ENCODE measurements at regions not wholly inside any gene's neighbourhood (a gene's known extent, or its start where the extent isn't known, plus 50 kb on each side); places are given as distances from the start of the nearest gene placed in this dataset.

DNA sequence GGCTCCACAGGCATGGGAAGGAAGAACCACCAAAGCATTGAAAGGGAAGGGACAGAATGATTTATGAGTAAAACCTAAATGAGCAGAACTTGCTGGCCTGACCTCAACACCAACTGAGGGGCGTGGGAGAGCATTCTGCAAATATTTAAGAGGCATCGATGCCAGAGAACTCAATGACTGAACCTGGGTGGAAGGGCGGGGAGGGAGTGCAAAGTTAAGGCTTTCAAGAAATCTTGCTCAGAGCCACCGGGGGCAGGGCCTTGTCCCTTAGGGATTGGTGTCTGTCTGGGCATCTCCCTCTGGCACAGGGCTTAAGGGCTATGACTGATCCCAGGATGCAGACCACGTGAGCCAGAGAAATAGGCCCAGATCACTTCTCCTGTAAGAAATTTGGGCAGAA lies 137.1 kb downstream of the ADAMTS15 start:
- DNase-seq (ENCODE audit: low spot score) = no peak

DNA sequence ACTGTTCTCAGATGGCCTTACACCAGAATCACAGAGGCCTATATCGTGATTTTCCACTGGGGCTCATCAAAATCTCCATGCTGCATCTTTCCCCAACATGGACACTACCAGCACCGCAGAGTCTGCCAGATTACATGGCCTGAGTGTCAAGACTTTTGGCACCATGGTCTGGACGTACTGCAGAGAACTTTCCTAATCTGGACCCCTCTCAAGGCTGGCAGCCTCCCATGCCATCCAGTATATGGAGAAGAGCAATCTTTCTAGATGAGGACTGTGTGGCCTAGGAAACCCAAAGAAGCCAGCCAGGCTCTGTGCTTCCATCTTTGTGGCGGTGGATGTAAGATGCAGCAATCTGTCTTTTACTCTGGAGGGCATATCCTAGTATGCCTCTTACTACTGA lies 139.2 kb downstream of the ADAMTS15 start:
- no peak for DNase-seq (ENCODE audit: low spot score)

GRCh38 chr11:130588471-130588870 lies 140.0 kb downstream of the ADAMTS15 start:
- DNase-seq (ENCODE audit: low spot score) = no peak

DNA sequence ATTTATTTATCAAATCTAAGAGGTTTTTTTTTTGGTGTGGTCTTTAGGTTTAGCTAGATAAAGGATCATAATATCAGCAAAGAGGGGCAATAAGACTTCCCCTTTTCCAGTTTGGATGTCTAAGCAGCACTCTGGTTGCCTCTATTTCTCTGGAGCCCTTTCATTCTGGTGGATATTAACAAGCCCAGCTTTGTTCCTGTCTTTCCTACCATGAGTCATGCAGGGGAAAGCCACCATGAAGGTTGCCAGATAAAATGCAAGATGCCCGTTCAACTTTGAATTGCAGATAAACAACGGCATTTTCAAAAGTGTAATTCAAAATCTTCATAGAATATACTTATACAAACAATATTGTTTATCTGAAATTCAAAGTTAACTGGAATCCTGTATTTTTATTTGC lies 143.6 kb downstream of the ADAMTS15 start:
- no peak for DNase-seq (ENCODE audit: low spot score)

GRCh38 chr11:130593064-130593463 lies 144.6 kb downstream of the ADAMTS15 start:
- DNase-seq (ENCODE audit: low spot score) = no peak

- no peak for DNase-seq (ENCODE audit: low spot score)
Measured at GRCh38 chr11:130598433-130598832, 150.0 kb downstream of the ADAMTS15 start.

DNA sequence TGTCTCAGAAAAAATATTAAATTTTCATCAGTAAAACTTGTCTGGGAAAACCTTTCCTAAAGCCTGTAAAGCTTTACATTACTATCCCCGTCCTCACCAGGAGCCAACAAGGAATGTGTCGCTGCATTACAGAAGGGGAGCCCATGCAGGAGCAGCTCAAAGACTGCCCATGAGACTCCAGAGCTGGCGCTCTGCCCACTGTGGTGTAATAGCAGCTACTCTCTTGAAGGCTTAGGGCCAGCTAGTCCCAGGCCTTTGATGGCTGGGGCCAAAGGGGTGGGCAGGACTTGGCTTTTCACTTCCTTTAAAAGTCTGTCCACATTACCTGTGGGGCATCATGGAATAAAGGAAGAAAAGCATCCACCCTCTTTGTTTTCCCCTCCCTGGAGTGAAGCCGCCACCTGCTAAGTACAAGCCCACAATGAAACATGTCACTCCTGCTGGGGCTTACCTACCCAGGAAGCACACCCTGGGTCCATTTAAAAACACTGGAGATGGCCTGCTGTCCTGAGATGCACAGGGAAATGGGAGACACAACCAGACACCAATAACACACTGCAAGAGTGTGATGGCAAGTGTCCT lies 150.7 kb downstream of the ADAMTS15 start:
- DNase-seq (ENCODE audit: low spot score) = no peak

GRCh38 chr11:130600139-130600538 lies 151.7 kb downstream of the ADAMTS15 start:
- no peak for DNase-seq (ENCODE audit: low spot score)

DNA sequence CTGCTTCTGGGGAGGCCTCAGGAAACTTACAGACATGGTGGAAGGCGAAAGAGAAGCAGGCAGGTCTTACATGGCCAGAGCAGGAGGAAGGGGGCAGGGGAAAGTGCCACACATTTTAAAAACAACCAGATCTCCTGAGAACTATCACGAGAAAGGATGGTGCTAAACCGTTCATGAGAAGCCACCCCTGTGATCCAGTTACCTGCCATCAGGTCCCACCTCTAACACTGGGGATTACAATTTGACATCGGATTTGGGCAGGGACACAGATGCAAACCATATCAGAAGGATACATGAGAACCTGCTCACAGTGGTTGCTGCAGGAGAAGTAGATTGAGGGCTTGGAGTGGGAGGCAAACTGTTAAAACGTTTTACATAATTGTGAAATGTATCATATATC lies 152.2 kb downstream of the ADAMTS15 start:
- DNase-seq (ENCODE audit: low spot score) = no peak

GRCh38 chr11:130601141-130601540 lies 152.7 kb downstream of the ADAMTS15 start:
- DNase-seq (ENCODE audit: low spot score) = no peak

GRCh38 chr11:130601764-130602460 lies 153.5 kb downstream of the ADAMTS15 start:
- no peak for DNase-seq (ENCODE audit: low spot score)

- no peak for DNase-seq (ENCODE audit: low spot score)
Measured at GRCh38 chr11:130602641-130603334, 154.3 kb downstream of the ADAMTS15 start.

DNA sequence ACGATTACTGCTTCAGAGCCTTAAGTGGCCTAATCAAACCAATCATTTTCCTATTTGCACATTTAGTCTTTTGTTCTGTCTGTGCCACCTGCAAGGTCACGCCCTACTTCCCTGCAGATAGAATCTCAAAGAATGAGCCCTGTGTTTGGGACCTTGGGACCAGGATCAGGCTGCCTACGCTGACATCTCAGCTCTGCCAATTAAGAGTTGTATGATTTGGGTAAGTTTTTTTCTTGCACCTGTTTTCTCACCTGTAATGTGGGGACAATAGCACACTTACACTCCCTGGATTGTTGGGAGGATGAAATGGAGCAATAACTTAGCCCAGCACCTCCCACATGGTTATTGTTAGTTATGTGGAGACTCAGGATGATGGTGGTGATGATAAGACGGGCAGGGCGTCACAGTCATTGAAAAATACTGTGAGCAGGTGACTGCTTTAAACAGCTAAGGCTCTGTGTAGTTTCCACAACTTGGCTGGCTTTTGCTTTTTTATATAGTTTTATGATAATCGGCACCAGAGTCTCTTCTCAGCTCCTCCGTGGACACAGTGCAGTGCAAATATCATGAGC lies 155.0 kb downstream of the ADAMTS15 start:
- no peak for DNase-seq (ENCODE audit: low spot score)

- DNase-seq (ENCODE audit: low spot score) = no peak
Measured at GRCh38 chr11:130604606-130605005, 156.2 kb downstream of the ADAMTS15 start.

DNA sequence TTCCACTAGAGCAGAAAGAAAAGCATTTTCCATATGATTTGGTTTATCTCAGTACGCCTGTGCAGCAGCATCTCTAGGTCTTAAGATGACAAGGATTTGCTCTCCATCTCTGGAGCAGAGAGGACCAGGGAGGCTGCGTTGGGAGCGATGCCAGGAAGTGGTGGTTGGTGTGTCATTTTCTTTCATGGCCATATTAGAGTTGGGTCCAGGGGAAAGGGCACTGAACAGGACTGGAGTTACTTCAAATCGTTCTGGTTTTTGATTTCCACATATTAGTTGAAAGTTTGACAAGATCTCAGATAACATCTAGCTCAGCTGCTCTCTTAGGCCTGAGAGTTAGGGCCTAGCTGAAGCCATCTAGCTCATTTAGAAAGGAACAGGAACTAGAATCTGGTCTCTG lies 157.7 kb downstream of the ADAMTS15 start:
- no peak for DNase-seq (ENCODE audit: low spot score)

- no peak for DNase-seq (ENCODE audit: low spot score)
Measured at GRCh38 chr11:130606781-130607511, 158.5 kb downstream of the ADAMTS15 start.

GRCh38 chr11:130608287-130608686 lies 159.8 kb downstream of the ADAMTS15 start:
- DNase-seq (ENCODE audit: low spot score) = no peak

GRCh38 chr11:130609121-130610035 lies 160.9 kb downstream of the ADAMTS15 start:
- DNase-seq (ENCODE audit: low spot score) = no peak

DNA sequence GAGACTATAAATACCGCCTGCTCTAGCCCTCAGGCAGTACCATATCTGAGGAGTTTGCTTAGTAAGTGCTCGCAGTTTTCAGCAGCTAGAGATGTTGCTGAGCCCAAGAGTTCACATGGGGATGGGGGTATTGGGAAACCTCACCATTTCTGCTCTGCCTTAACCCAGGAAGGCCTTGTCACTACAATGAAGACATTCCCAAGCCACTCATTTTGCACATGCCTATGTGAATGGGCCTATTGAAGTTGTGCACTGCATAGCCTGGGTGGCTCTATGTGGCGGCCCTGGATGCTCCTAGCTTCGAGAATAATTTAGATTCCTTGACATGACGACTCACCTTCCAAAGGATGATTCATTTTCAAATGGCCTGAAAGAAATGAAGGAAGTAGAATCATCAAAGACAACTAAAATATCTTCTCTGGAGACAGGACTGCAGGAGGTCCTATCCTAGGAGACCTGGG lies 163.4 kb downstream of the ADAMTS15 start:
- DNase-seq (ENCODE audit: low spot score) = peak; percentile 7

DNA sequence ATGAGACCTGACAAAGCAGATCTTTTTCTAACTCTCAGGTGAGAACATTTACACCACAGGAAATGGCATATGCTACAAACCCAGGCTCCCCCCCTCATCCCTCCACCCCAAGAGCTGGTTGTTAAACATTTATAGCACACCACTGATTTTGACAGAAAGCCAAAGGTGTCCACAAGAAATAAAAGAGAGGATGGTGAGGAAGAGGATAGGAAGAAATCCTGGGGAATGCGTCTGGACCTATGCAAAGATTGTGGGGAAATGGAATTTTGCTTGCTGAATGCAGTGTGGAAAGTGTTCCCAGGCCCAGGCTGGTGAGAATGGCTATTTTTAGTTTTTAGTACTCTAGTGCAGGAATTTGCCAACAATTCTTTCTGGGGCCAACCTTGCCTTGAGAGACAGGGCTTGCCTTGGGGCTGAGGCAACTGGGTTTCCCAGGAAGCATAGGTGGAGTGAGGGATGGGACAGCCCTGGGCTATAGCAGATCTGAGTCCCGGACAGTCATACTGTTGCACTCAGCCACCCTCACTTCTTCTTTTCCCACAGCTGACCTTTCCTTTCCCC lies 163.9 kb downstream of the ADAMTS15 start:
- no peak for DNase-seq (ENCODE audit: low spot score)

GRCh38 chr11:130613396-130613795 lies 165.0 kb downstream of the ADAMTS15 start:
- no peak for DNase-seq (ENCODE audit: low spot score)

Data from RKO (cell line).